DOHH2 (cell line): ENCODE measurements at regions not wholly inside any gene's neighbourhood (a gene's known extent, or its start where the extent isn't known, plus 50 kb on each side); places are given as distances from the start of the nearest gene placed in this dataset.

Source experiments
- H3F3A ChIP-seq: fragments of 200-600 bp; sonication (generic), shearing (Covaris generic); 2 replicates; pipeline ENCODE4 v1.6.0; 2016; ENCODE audit warnings: antibody characterized with exemption, mild to moderate bottlenecking; ENCODE audit not compliant: control insufficient read depth, insufficient read depth
- H3K27ac ChIP-seq: fragments of 200-600 bp; sonication (generic); 2 replicates; pipeline ENCODE4 v1.5.1; 2014; ENCODE audit warnings: low read depth, mild to moderate bottlenecking, low read length, moderate library complexity
- H3K27me3 ChIP-seq: fragments of 200-600 bp; sonication (generic); 2 replicates; pipeline ENCODE4 v1.6.1; 2014; ENCODE audit warnings: mild to moderate bottlenecking, low read length, mixed read lengths; ENCODE audit not compliant: control insufficient read depth
- H3K36me3 ChIP-seq: fragments of 200-600 bp; sonication (generic); 2 replicates; pipeline ENCODE4 v1.6.1; 2014; ENCODE audit warnings: mild to moderate bottlenecking, low read length, moderate library complexity, mixed read lengths; ENCODE audit not compliant: control insufficient read depth
- H3K4me1 ChIP-seq: fragments of 200-600 bp; sonication (generic); 2 replicates; pipeline ENCODE4 v1.6.1; 2014; ENCODE audit warnings: mild to moderate bottlenecking, low read length, mixed read lengths; ENCODE audit not compliant: control insufficient read depth
- H3K4me2 ChIP-seq: fragments of 200-600 bp; sonication (generic); 2 replicates; pipeline ENCODE4 v1.6.0; 2014; ENCODE audit warnings: mild to moderate bottlenecking, low read length, moderate library complexity
- H3K4me3 ChIP-seq: fragments of 200-600 bp; sonication (generic); 2 replicates; pipeline ENCODE4 v1.5.1; 2014; ENCODE audit warnings: mild to moderate bottlenecking, low read length, mixed read lengths
- H3K79me2 ChIP-seq: fragments of 200-600 bp; sonication (generic); 2 replicates; pipeline ENCODE4 v1.6.1; 2014; ENCODE audit warnings: mild to moderate bottlenecking, low read length, mixed read lengths; ENCODE audit not compliant: control insufficient read depth
- H3K9me2 ChIP-seq: fragments of 200-600 bp; sonication (generic); replicated peaks from 2 replicates; pipeline ENCODE4 v1.6.1; 2014; ENCODE audit warnings: mild to moderate bottlenecking, low read length, mixed read lengths; ENCODE audit not compliant: control insufficient read depth
- H3K9me3 ChIP-seq: fragments of 200-600 bp; sonication (generic); 2 replicates; pipeline ENCODE4 v1.6.1; 2014; ENCODE audit warnings: antibody characterized with exemption, low read length, mixed read lengths; ENCODE audit not compliant: control insufficient read depth, insufficient read depth
- H4K20me1 ChIP-seq: fragments of 200-600 bp; sonication (generic); 2 replicates; pipeline ENCODE4 v1.6.0; 2014; ENCODE audit warnings: low read depth, mild to moderate bottlenecking, antibody characterized with exemption, low read length, moderate library complexity; ENCODE audit not compliant: control insufficient read depth, insufficient read depth
- EZH2phosphoT487 ChIP-seq: fragments of 200-600 bp; sonication (generic); IDR thresholded peaks from 2 replicates; pipeline ENCODE4 v1.6.1; 2017; ENCODE audit warnings: borderline replicate concordance, mild to moderate bottlenecking, antibody characterized with exemption, low read length, moderate library complexity, mixed read lengths
- TF ChIP-seq, protein P1 (sequence below): fragments of 200-600 bp; sonication (generic); IDR thresholded peaks from one replicate; pipeline ENCODE4 v1.5.1; 2014; ENCODE audit warnings: antibody characterized with exemption, mild to moderate bottlenecking, low read depth, low read length; ENCODE audit not compliant: poor library complexity, severe bottlenecking

DNA sequence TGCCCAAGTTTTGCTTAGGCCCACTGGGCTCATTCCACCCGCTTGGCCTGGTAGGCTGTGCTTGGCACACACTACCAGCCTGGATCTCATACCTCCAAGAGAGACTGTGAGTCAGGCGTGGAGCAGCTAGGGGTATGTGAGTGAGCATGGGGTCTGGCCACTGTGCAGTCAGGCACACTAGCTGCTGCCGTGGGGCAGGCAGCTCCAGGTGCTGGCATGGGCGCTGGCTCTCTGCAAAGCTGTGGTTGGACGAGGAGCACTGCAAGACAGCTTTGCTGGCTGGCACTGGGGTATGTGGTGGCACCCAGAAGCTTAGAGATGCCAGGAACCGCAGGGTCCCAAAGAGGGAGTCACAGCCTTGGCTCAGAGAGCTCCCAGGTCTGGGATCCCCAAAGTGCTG is 377.8 kb downstream of the KCTD8 start:
- Histone ChIP-seq H3K4me2 (no peak overlapping the region), H3K4me1 (no peaks in the 10 kb centered on the region), H3K27ac (no peak overlapping the region), H3F3A (no peaks in the 10 kb centered on the region), H3K79me2 (no peaks in the 10 kb centered on the region), H4K20me1 (no peaks in the 10 kb centered on the region), H3K9me3 (no peaks in the 10 kb centered on the region; the same call in 1 of the 2 replicates), H3K36me3 (no peaks in the 10 kb centered on the region), H3K4me3 (no peak overlapping the region), H3K27me3 (no peaks in the 10 kb centered on the region), H3K9me2 (no peaks in the 10 kb centered on the region)
- TF ChIP-seq EZH2phosphoT487 = no peak
- TF ChIP-seq, protein P1, sequence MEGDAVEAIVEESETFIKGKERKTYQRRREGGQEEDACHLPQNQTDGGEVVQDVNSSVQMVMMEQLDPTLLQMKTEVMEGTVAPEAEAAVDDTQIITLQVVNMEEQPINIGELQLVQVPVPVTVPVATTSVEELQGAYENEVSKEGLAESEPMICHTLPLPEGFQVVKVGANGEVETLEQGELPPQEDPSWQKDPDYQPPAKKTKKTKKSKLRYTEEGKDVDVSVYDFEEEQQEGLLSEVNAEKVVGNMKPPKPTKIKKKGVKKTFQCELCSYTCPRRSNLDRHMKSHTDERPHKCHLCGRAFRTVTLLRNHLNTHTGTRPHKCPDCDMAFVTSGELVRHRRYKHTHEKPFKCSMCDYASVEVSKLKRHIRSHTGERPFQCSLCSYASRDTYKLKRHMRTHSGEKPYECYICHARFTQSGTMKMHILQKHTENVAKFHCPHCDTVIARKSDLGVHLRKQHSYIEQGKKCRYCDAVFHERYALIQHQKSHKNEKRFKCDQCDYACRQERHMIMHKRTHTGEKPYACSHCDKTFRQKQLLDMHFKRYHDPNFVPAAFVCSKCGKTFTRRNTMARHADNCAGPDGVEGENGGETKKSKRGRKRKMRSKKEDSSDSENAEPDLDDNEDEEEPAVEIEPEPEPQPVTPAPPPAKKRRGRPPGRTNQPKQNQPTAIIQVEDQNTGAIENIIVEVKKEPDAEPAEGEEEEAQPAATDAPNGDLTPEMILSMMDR = no peak

DNA sequence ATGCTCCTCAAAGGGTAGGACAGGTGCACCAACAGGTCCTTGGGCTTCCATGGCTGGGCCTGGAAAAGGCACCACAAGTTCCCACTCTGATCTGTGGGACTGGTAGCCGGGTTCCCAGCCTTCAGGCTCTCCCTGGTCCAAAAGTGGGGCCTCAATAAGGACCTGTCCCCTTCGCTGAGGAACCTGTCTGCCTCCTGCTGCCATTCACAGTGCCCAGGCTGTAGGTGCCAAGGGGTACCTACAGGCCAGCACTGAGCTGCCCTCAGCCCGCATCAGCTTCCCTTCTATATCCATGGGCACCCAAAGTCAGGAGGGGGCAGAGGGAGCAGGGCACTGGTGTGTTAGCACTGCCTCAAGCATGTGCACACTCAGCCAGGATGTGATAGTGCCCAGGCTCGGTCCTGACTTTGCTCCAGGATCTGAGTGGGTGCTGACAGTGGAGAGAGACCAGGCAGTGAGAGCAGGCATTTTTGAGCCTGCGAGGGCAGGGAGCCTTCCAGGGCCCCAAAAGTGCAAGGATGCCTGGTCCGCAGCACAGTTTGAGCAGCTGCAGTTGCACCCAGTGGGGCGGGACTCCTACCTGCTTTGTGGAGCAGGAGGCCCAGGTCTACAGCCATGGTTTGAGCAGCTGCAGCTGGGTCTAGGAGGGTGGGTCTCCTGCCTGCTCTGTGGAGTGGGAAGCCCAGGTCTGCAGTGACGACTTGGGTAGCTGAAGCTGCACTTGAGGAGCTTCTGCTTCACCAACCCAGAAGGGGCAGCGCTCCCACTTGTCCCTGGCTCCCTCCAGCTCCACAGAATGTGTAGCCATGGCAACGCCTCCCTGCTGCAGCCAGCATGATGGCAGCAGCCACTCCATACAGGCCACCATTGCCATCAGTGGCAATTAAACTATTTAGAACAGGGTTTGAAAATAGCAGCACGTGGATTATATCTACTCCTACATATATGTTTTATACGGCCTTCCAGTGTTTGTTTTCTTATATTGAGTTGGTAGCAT is 376.4 kb downstream of the KCTD8 start:
- no peaks in the 10 kb centered on the region for H3K79me2 ChIP-seq
- TF ChIP-seq EZH2phosphoT487 = no peak
- TF ChIP-seq, protein P1 = no peak
- H3K4me2 ChIP-seq = no peak overlapping the region
- H3K9me3 ChIP-seq = no peaks in the 10 kb centered on the region; the same call in 1 of the 2 replicates
- H3K27ac ChIP-seq = no peak overlapping the region
- H3K36me3 ChIP-seq = no peaks in the 10 kb centered on the region
- H3K9me2 ChIP-seq = no peaks in the 10 kb centered on the region
- no peaks in the 10 kb centered on the region for H3K27me3 ChIP-seq
- no peaks in the 10 kb centered on the region for H4K20me1 ChIP-seq
- H3K4me1 ChIP-seq = no peaks in the 10 kb centered on the region
- no peaks in the 10 kb centered on the region for H3F3A ChIP-seq
- H3K4me3 ChIP-seq = no peak overlapping the region

DNA sequence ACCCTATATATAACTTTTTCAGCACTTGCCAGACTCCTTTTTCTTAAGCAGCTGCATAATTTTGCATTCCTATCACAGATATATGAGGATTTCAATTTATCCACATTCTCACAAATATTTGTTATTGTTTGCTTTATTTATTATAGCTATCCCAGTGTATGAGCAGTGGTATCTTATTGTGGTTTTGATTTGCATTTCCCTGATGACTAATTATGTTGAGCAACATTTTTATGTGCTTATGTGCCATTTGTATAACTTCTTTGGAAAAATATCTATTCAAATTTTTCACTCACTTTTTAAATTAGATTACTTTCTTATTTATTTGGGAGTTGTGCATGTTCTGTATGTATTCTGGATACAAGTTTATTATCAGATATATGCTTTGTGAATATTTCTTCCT is 361.9 kb downstream of the KCTD8 start:
- H3K79me2 ChIP-seq = no peaks in the 10 kb centered on the region
- no peaks in the 10 kb centered on the region for H3K36me3 ChIP-seq
- H4K20me1 ChIP-seq = no peaks in the 10 kb centered on the region
- no peaks in the 10 kb centered on the region for H3K9me3 ChIP-seq
- no peaks in the 10 kb centered on the region for H3K27me3 ChIP-seq
- H3K27ac ChIP-seq = no peak overlapping the region
- no peak overlapping the region for H3K4me3 ChIP-seq
- H3F3A ChIP-seq = no peaks in the 10 kb centered on the region
- no peak overlapping the region for H3K4me2 ChIP-seq
- TF ChIP-seq, protein P1 = no peak
- no peak for TF ChIP-seq EZH2phosphoT487
- no peaks in the 10 kb centered on the region for H3K9me2 ChIP-seq
- H3K4me1 ChIP-seq = no peaks in the 10 kb centered on the region
